HL-60 (cell line): ENCODE measurements at regions not wholly inside any gene's neighbourhood (a gene's known extent, or its start where the extent isn't known, plus 50 kb on each side); places are given as distances from the start of the nearest gene placed in this dataset.

Experiments
- DNase-seq, 2 experiments: peaks; one replicate each; pipeline ENCODE4 v3.0.0-alpha.2; 2010 to 2020; ENCODE audit warnings: low read depth in 1 of 2, low spot score in 1 of 2
- H3K27ac ChIP-seq: fragments of 250-450 bp; sonication (Bioruptor Pico); replicated peaks from 2 replicates; pipeline ENCODE4 v1.5.1; 2020; ENCODE audit warnings: mild to moderate bottlenecking, moderate library complexity
- H3K27me3 ChIP-seq: fragments of 250-450 bp; sonication (Bioruptor Pico); 2 replicates; pipeline ENCODE4 v1.5.1; 2021; ENCODE audit warnings: mild to moderate bottlenecking, moderate library complexity; ENCODE audit not compliant: insufficient read depth, poor library complexity, severe bottlenecking
- H3K4me3 ChIP-seq: replicated peaks from 2 replicates; pipeline ENCODE4 v1.5.1; 2011; ENCODE audit warnings: mild to moderate bottlenecking, control low read depth, low read length; ENCODE audit not compliant: insufficient read depth
- GABPA ChIP-seq: IDR thresholded peaks from 2 replicates; pipeline ENCODE4 v1.6.1; 2012; ENCODE audit warnings: low read depth
- POLR2AphosphoS5 ChIP-seq: IDR thresholded peaks from 2 replicates; pipeline ENCODE4 v1.6.1; 2012; ENCODE audit warnings: low read depth
- SPI1 ChIP-seq: IDR thresholded peaks from 2 replicates; pipeline ENCODE4 v1.6.1; 2012; ENCODE audit warnings: low read depth, mild to moderate bottlenecking, borderline replicate concordance
- TF ChIP-seq, protein P1 (sequence below): IDR thresholded peaks from 2 replicates; pipeline ENCODE4 v1.6.1; 2012; ENCODE audit warnings: low read depth; ENCODE audit not compliant: insufficient replicate concordance
- TF ChIP-seq, protein P2 (sequence below): IDR thresholded peaks from one replicate; pipeline ENCODE4 v1.5.1; 2011; ENCODE audit warnings: low read length, control low read depth, inconsistent platforms; ENCODE audit not compliant: insufficient read depth

DNA sequence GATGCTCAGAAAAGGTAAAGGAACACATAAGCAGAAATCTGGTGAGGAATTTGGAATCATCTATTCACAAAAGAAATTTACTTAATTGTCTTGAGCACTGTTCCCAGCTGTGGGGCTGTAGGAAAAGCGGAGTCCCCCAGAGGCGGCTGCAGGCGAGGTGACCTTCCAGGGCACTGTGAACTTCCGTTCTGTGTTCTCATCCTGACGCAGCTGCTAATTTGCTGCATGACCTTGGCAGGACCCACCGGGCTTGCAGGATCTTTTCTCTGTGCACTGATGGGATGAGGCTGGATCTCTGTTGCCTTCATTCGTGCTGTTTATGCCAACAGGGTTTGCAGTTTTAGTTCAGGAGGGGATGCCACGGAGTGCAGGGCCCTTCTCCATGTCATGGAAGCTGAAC, 301.9 kb upstream of the MYT1L start:
- TF ChIP-seq, protein P1, sequence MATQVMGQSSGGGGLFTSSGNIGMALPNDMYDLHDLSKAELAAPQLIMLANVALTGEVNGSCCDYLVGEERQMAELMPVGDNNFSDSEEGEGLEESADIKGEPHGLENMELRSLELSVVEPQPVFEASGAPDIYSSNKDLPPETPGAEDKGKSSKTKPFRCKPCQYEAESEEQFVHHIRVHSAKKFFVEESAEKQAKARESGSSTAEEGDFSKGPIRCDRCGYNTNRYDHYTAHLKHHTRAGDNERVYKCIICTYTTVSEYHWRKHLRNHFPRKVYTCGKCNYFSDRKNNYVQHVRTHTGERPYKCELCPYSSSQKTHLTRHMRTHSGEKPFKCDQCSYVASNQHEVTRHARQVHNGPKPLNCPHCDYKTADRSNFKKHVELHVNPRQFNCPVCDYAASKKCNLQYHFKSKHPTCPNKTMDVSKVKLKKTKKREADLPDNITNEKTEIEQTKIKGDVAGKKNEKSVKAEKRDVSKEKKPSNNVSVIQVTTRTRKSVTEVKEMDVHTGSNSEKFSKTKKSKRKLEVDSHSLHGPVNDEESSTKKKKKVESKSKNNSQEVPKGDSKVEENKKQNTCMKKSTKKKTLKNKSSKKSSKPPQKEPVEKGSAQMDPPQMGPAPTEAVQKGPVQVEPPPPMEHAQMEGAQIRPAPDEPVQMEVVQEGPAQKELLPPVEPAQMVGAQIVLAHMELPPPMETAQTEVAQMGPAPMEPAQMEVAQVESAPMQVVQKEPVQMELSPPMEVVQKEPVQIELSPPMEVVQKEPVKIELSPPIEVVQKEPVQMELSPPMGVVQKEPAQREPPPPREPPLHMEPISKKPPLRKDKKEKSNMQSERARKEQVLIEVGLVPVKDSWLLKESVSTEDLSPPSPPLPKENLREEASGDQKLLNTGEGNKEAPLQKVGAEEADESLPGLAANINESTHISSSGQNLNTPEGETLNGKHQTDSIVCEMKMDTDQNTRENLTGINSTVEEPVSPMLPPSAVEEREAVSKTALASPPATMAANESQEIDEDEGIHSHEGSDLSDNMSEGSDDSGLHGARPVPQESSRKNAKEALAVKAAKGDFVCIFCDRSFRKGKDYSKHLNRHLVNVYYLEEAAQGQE, result no peak
- TF ChIP-seq, protein P2, sequence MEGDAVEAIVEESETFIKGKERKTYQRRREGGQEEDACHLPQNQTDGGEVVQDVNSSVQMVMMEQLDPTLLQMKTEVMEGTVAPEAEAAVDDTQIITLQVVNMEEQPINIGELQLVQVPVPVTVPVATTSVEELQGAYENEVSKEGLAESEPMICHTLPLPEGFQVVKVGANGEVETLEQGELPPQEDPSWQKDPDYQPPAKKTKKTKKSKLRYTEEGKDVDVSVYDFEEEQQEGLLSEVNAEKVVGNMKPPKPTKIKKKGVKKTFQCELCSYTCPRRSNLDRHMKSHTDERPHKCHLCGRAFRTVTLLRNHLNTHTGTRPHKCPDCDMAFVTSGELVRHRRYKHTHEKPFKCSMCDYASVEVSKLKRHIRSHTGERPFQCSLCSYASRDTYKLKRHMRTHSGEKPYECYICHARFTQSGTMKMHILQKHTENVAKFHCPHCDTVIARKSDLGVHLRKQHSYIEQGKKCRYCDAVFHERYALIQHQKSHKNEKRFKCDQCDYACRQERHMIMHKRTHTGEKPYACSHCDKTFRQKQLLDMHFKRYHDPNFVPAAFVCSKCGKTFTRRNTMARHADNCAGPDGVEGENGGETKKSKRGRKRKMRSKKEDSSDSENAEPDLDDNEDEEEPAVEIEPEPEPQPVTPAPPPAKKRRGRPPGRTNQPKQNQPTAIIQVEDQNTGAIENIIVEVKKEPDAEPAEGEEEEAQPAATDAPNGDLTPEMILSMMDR, result no peak
- TF ChIP-seq POLR2AphosphoS5, result no peak
- Histone ChIP-seq H3K27ac (no peak overlapping the region), H3K27me3 (no peaks in the 10 kb centered on the region), H3K4me3 (no peak overlapping the region)
- no peak for DNase-seq

- DNase-seq, result no peak
- Histone ChIP-seq H3K27me3 (no peaks in the 10 kb centered on the region), H3K27ac (no peak overlapping the region), H3K4me3 (no peak overlapping the region)
- TF ChIP-seq POLR2AphosphoS5 (no peak), GABPA (no peak), SPI1 (no peak)
- TF ChIP-seq, protein P2, result no peak
- TF ChIP-seq, protein P1, result no peak
Observed at GRCh38 chr2:2623939-2624338, 292.9 kb upstream of the MYT1L start.

DNA sequence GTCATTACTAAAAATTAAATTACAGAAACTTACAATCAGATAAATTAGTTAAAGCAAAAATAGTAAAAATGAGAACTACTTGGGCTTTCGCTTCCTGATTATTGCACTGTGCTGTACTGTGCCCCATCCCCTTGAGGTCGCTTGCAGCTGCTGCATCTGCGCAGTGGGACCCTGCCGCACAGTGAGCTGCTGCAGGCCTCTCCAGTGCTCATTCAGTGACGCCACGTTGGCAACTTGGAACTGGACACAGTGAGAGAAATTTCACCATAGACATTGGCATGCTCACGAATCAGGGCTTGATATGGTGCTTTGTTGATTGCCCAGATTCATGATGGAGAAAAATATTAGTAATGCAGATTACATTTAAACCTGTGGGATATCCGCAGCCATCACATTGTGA, 290.8 kb upstream of the MYT1L start:
- DNase-seq, result no peak
- TF ChIP-seq GABPA (no peak), SPI1 (no peak), POLR2AphosphoS5 (no peak)
- TF ChIP-seq, protein P2, result no peak
- TF ChIP-seq, protein P1, result no peak
- Histone ChIP-seq H3K27ac (no peak overlapping the region), H3K4me3 (no peak overlapping the region), H3K27me3 (no peaks in the 10 kb centered on the region)
